Activated CD4-positive, alpha-beta T cell treated with anti-CD3 and anti-CD28 coated beads, Interleukin-2, amount 50 U/mL, for 24 hours (primary cell): ENCODE measurements at regions not wholly inside any gene's neighbourhood (a gene's known extent, or its start where the extent isn't known, plus 50 kb on each side); places are given as distances from the start of the nearest gene placed in this dataset.
"Not testable (repeated sequence)": the region's sequence is repeated elsewhere in the genome, so short reads cannot be mapped to it uniquely, and the experiment has no call there.

Experiments
- DNase-seq, 2 donors: peaks; one replicate each; pipeline ENCODE4 v3.0.0-alpha.2; 2020; ENCODE audit warnings: low read depth in 1 of 2, low spot score in 1 of 2

GRCh38 chrX:4151798-4152197 is 438.3 kb upstream of the PRKX start:
- DNase-seq, result no peak

GRCh38 chrX:4150259-4150658 is 436.8 kb upstream of the PRKX start:
- no peak for DNase-seq

GRCh38 chrX:4129626-4130025 is 416.2 kb upstream of the PRKX start:
- DNase-seq, result no peak

- no peak for DNase-seq
These were observed 405.4 kb upstream of the PRKX start for GRCh38 chrX:4118666-4119530.

- DNase-seq, result no peak
These were observed 397.5 kb upstream of the PRKX start for GRCh38 chrX:4110964-4111363.

- no peak for DNase-seq
These were observed 381.5 kb upstream of the PRKX start for GRCh38 chrX:4094926-4095325.

GRCh38 chrX:4091046-4091760 is 377.8 kb upstream of the PRKX start:
- no peak for DNase-seq

GRCh38 chrX:4059893-4060292 is 346.4 kb upstream of the PRKX start:
- no peak for DNase-seq

- DNase-seq, result no peak
These were observed 330.5 kb upstream of the PRKX start for GRCh38 chrX:4043951-4044350.

GRCh38 chrX:4035874-4036273 is 322.4 kb upstream of the PRKX start:
- no peak for DNase-seq

- no peak for DNase-seq
These were observed 314.7 kb upstream of the PRKX start for GRCh38 chrX:4028151-4028550.

GRCh38 chrX:4005281-4005680 is 291.8 kb upstream of the PRKX start:
- DNase-seq, result no peak

- no peak for DNase-seq
These were observed 291.4 kb upstream of the PRKX start for GRCh38 chrX:4004822-4005221.

GRCh38 chrX:3994315-3994714 is 280.9 kb upstream of the PRKX start:
- no peak for DNase-seq

- no peak for DNase-seq
These were observed 277.1 kb upstream of the PRKX start for GRCh38 chrX:3990569-3990968.

- not testable (repeated sequence) for DNase-seq
These were observed 258.8 kb upstream of the PRKX start for GRCh38 chrX:3972104-3972858.

- DNase-seq, result no peak
These were observed 255.3 kb upstream of the PRKX start for GRCh38 chrX:3968749-3969148.

GRCh38 chrX:3963980-3964379 is 250.5 kb upstream of the PRKX start:
- DNase-seq, result no peak

- DNase-seq, result no peak
These were observed 249.3 kb upstream of the PRKX start for GRCh38 chrX:3962511-3963311.

GRCh38 chrX:3960952-3961351 is 247.5 kb upstream of the PRKX start:
- no peak for DNase-seq

- DNase-seq, result no peak
These were observed 238.4 kb upstream of the PRKX start for GRCh38 chrX:3951859-3952258.
